ENCODE measurements at regions not wholly inside any gene's neighbourhood (a gene's known extent, or its start where the extent isn't known, plus 50 kb on each side); places are given as distances from the start of the nearest gene placed in this dataset.

GRCh38 chr11:127738771-127739286, 738.3 kb upstream of the KIRREL3 start:
- TF ChIP-seq CTCF (conservative IDR thresholded peaks at IDR 0.05; ENCODE audit: low read depth in 2 of 2), result no peak
- no peak for TF ChIP-seq POLR2AphosphoS5 (IDR thresholded peaks at IDR 0.05; ENCODE audit: low read depth)
- TF ChIP-seq REST (IDR thresholded peaks at IDR 0.05; ENCODE audit: unreplicated experiment), result no peak
- no peak for TF ChIP-seq EZH2 (IDR thresholded peaks at IDR 0.05; ENCODE audit: low read depth, unreplicated experiment)
- TF ChIP-seq EZH2phosphoT487 (IDR thresholded peaks at IDR 0.05; ENCODE audit: unreplicated experiment), result no peak
- TF ChIP-seq STAT1 (IDR thresholded peaks at IDR 0.05; ENCODE audit: unreplicated experiment), result no peak
- no peak for TF ChIP-seq JUNB (IDR thresholded peaks at IDR 0.05; ENCODE audit: unreplicated experiment)
- TF ChIP-seq NANOG (IDR thresholded peaks at IDR 0.05; ENCODE audit: borderline replicate concordance), result no peak
- no peak for TF ChIP-seq CREB1 (CRISPR knock-in tag; IDR thresholded peaks at IDR 0.05; ENCODE audit: low read depth)
- TF ChIP-seq ZNF462 (CRISPR knock-in tag; IDR thresholded peaks at IDR 0.05), result no peak
- TF ChIP-seq ETS1 (IDR thresholded peaks at IDR 0.05), result no peak

All from GM23338 (cell line).